ENCODE measurements at regions not wholly inside any gene's neighbourhood (a gene's known extent, or its start where the extent isn't known, plus 50 kb on each side); places are given as distances from the start of the nearest gene placed in this dataset.
"Not testable (repeated sequence)": the region's sequence is repeated elsewhere in the genome, so short reads cannot be mapped to it uniquely, and the experiment has no call there.

GRCh38 chr21:6565190-6566094 is 3955.9 kb upstream of the TPTE start:
- H3K27ac Mint-ChIP-seq (ENCODE audit: unreplicated experiment); H3K9me3 Mint-ChIP-seq (ENCODE audit: unreplicated experiment); H3K4me1 Mint-ChIP-seq (ENCODE audit: unreplicated experiment); H3K36me3 Mint-ChIP-seq (ENCODE audit: low read depth, unreplicated experiment); H3K27me3 Mint-ChIP-seq (ENCODE audit: unreplicated experiment); DNase-seq (ENCODE audit: low spot score); H3K4me3 Mint-ChIP-seq (ENCODE audit: unreplicated experiment): not testable (repeated sequence)

- H3K4me3 Mint-ChIP-seq (ENCODE audit: unreplicated experiment); H3K27me3 Mint-ChIP-seq (ENCODE audit: unreplicated experiment); DNase-seq (ENCODE audit: low spot score); H3K4me1 Mint-ChIP-seq (ENCODE audit: unreplicated experiment); H3K27ac Mint-ChIP-seq (ENCODE audit: unreplicated experiment); H3K9me3 Mint-ChIP-seq (ENCODE audit: unreplicated experiment); H3K36me3 Mint-ChIP-seq (ENCODE audit: low read depth, unreplicated experiment): not testable (repeated sequence)
Observed at GRCh38 chr21:6567542-6567941, 3953.8 kb upstream of the TPTE start.

GRCh38 chr21:6569152-6569551 is 3952.2 kb upstream of the TPTE start:
- not testable (repeated sequence) for H3K27me3 Mint-ChIP-seq (ENCODE audit: unreplicated experiment); H3K9me3 Mint-ChIP-seq (ENCODE audit: unreplicated experiment); H3K4me1 Mint-ChIP-seq (ENCODE audit: unreplicated experiment); H3K27ac Mint-ChIP-seq (ENCODE audit: unreplicated experiment); DNase-seq (ENCODE audit: low spot score); H3K36me3 Mint-ChIP-seq (ENCODE audit: low read depth, unreplicated experiment); H3K4me3 Mint-ChIP-seq (ENCODE audit: unreplicated experiment)

GRCh38 chr21:6569587-6570392 is 3951.6 kb upstream of the TPTE start:
- not testable (repeated sequence) for DNase-seq (ENCODE audit: low spot score); H3K4me1 Mint-ChIP-seq (ENCODE audit: unreplicated experiment); H3K9me3 Mint-ChIP-seq (ENCODE audit: unreplicated experiment); H3K4me3 Mint-ChIP-seq (ENCODE audit: unreplicated experiment); H3K36me3 Mint-ChIP-seq (ENCODE audit: low read depth, unreplicated experiment); H3K27ac Mint-ChIP-seq (ENCODE audit: unreplicated experiment); H3K27me3 Mint-ChIP-seq (ENCODE audit: unreplicated experiment)

DNA sequence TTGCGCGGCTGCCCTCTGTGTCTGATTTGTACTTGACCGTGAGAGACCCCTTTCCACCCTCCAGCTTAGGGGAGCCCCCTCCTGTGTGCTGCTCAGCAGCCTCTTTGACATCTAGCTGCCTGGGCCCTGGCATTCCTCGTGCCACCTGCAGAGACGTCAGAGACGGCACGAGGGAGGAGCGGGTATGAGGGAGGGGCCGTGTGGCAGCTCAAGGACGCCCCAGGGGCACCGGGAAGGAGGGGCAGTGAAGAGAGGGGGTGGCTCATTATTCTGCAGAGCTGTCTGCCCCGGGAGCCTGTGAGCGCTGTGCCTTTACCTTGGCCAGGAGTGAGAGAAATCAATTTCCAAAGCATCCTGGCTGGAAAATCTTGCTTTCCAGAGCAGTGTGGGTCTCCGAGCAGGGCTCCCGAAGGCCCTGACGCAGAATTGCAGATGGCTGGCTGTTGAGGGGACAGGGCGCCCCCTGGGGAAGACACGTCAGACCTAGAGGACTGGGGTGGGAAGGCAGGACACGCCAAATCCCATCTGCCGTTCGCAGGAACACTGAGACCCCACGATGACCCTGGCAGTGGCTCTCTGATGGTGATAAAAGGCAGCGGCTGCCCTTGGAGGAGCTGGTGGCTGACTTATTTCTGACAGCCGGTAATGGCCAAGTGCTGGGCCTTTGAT is 3950.5 kb upstream of the TPTE start:
- not testable (repeated sequence) for H3K27me3 Mint-ChIP-seq (ENCODE audit: unreplicated experiment); H3K9me3 Mint-ChIP-seq (ENCODE audit: unreplicated experiment); H3K4me1 Mint-ChIP-seq (ENCODE audit: unreplicated experiment); H3K4me3 Mint-ChIP-seq (ENCODE audit: unreplicated experiment); H3K36me3 Mint-ChIP-seq (ENCODE audit: low read depth, unreplicated experiment); DNase-seq (ENCODE audit: low spot score); H3K27ac Mint-ChIP-seq (ENCODE audit: unreplicated experiment)

DNA sequence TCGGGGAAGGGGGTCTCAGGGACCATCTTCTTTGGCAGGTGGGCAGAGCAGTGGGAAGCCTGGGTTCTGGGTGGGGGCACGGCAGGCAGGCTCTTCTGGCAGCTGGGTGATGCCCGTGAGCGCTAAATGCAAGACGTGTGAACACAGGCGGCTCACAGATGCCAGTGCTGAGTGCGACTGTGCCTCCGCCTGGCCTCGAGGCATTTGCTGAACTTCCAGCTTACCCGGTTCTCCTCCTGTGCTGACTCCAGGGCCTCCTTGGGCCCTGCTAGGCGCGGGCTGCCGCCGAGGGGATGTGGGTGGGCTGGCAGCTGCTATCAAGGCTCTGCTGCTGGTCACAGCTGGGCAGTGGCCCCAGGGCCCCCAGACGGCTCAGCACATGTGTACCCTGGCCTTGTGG is 3947.8 kb upstream of the TPTE start:
- not testable (repeated sequence) for H3K27ac Mint-ChIP-seq (ENCODE audit: unreplicated experiment); H3K9me3 Mint-ChIP-seq (ENCODE audit: unreplicated experiment); H3K4me1 Mint-ChIP-seq (ENCODE audit: unreplicated experiment); H3K27me3 Mint-ChIP-seq (ENCODE audit: unreplicated experiment); DNase-seq (ENCODE audit: low spot score); H3K4me3 Mint-ChIP-seq (ENCODE audit: unreplicated experiment); H3K36me3 Mint-ChIP-seq (ENCODE audit: low read depth, unreplicated experiment)

GRCh38 chr21:6579801-6580200 is 3941.6 kb upstream of the TPTE start:
- not testable (repeated sequence) for H3K4me3 Mint-ChIP-seq (ENCODE audit: unreplicated experiment); H3K9me3 Mint-ChIP-seq (ENCODE audit: unreplicated experiment); H3K4me1 Mint-ChIP-seq (ENCODE audit: unreplicated experiment); H3K27ac Mint-ChIP-seq (ENCODE audit: unreplicated experiment); H3K27me3 Mint-ChIP-seq (ENCODE audit: unreplicated experiment); DNase-seq (ENCODE audit: low spot score); H3K36me3 Mint-ChIP-seq (ENCODE audit: low read depth, unreplicated experiment)
